OCI-LY1 (cell line): ENCODE measurements at regions not wholly inside any gene's neighbourhood (a gene's known extent, or its start where the extent isn't known, plus 50 kb on each side); places are given as distances from the start of the nearest gene placed in this dataset.

Experiments
- H2AFZ ChIP-seq: fragments of 200-600 bp; sonication (generic), shearing (Covaris generic); 2 replicates; pipeline ENCODE4 v1.6.0; 2014; ENCODE audit warnings: antibody characterized with exemption, mild to moderate bottlenecking, low read length
- H3F3A ChIP-seq: fragments of 200-600 bp; sonication (generic), shearing (Covaris generic); 2 replicates; pipeline ENCODE4 v1.6.0; 2014; ENCODE audit warnings: mild to moderate bottlenecking, antibody characterized with exemption, low read length, moderate library complexity; ENCODE audit not compliant: insufficient read depth
- H3K27ac ChIP-seq: fragments of 200-600 bp; sonication (generic); 2 replicates; pipeline ENCODE4 v1.5.1; 2014; ENCODE audit warnings: low read length, mixed run types, mild to moderate bottlenecking, low read depth; ENCODE audit not compliant: poor library complexity, severe bottlenecking
- H3K27me3 ChIP-seq: fragments of 200-600 bp; sonication (generic); 2 replicates; pipeline ENCODE4 v1.6.0; 2014; ENCODE audit warnings: antibody characterized with exemption, mild to moderate bottlenecking, low read length, moderate library complexity; ENCODE audit not compliant: insufficient read depth
- H3K36me3 ChIP-seq: fragments of 200-600 bp; sonication (generic); 2 replicates; pipeline ENCODE4 v1.6.1; 2014; ENCODE audit warnings: mild to moderate bottlenecking, antibody characterized with exemption, low read length, moderate library complexity, mixed read lengths; ENCODE audit not compliant: insufficient read depth
- H3K4me1 ChIP-seq: fragments of 200-600 bp; sonication (generic); 2 replicates; pipeline ENCODE4 v1.5.1; 2014; ENCODE audit warnings: mild to moderate bottlenecking, low read length, moderate library complexity; ENCODE audit not compliant: insufficient read depth, severe bottlenecking
- H3K4me2 ChIP-seq: fragments of 200-600 bp; sonication (generic), shearing (Covaris generic); 2 replicates; pipeline ENCODE4 v1.6.1; 2014; ENCODE audit warnings: low read length
- H3K4me3 ChIP-seq: fragments of 200-600 bp; sonication (generic); 2 replicates; pipeline ENCODE4 v1.5.1; 2014; ENCODE audit warnings: low read length, low read depth, mild to moderate bottlenecking, mixed read lengths; ENCODE audit not compliant: poor library complexity, severe bottlenecking
- H3K79me2 ChIP-seq: fragments of 200-600 bp; shearing (Covaris generic); 2 replicates; pipeline ENCODE4 v1.6.1; 2016; ENCODE audit warnings: mixed run types, low read length, mixed read lengths; ENCODE audit not compliant: insufficient read depth
- H3K9ac ChIP-seq: fragments of 200-600 bp; sonication (generic), shearing (Covaris generic); 2 replicates; pipeline ENCODE4 v1.6.1; 2014; ENCODE audit warnings: mild to moderate bottlenecking, low read length, mixed read lengths
- H3K9me2 ChIP-seq: fragments of 200-600 bp; sonication (generic), shearing (Covaris generic); 2 replicates; pipeline ENCODE4 v1.6.1; 2014; ENCODE audit warnings: low read depth, mild to moderate bottlenecking, low read length, mixed read lengths
- H3K9me3 ChIP-seq: fragments of 200-600 bp; shearing (Covaris generic); 2 replicates; pipeline ENCODE4 v1.6.1; 2014; ENCODE audit warnings: low read length, mixed read lengths
- H4K20me1 ChIP-seq: fragments of 200-600 bp; sonication (generic), shearing (Covaris generic); 2 replicates; pipeline ENCODE4 v1.6.0; 2016; ENCODE audit warnings: mild to moderate bottlenecking, low read length; ENCODE audit not compliant: insufficient read depth
- EZH2 ChIP-seq: fragments of 200-600 bp; sonication (generic), shearing (Covaris generic); IDR thresholded peaks from 2 replicates; pipeline ENCODE4 v1.8.0; 2017; ENCODE audit warnings: borderline replicate concordance, mixed run types, mild to moderate bottlenecking, antibody characterized with exemption, low read length, moderate library complexity, mixed read lengths
- TF ChIP-seq, protein P1 (sequence below): fragments of 200-600 bp; sonication (generic), shearing (Covaris generic); IDR thresholded peaks from 2 replicates; pipeline ENCODE4 v1.5.1; 2017; ENCODE audit warnings: mild to moderate bottlenecking, antibody characterized with exemption, low read length, moderate library complexity, mixed read lengths

DNA sequence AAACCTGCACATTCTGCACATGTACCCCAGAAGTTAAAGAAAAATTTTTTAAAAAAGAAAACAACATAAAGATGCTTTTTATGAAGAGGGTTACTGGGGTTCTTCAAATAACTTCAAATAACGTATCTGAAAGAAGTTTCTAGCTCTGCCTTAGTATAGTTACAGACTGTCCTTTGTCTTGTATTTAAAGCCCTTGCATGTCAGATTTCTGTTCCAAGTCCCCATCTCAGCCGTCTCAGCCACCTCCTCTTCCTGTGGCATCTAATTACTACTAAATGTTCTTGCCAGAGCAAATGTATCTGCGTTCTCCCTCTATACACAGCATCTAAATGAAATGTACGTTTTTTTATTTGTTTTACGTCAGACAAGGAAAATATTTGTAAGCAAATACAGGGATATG lies 89.4 kb upstream of the AKR1E2 start:
- Histone ChIP-seq H2AFZ (no peak overlapping the region), H3K4me3 (no peak overlapping the region), H3K9me2 (no peaks in the 10 kb centered on the region), H3K36me3 (no peaks in the 10 kb centered on the region), H3K4me1 (no peaks in the 10 kb centered on the region), H3F3A (no peaks in the 10 kb centered on the region), H3K9me3 (no peaks in the 10 kb centered on the region), H3K4me2 (no peak overlapping the region), H4K20me1 (no peaks in the 10 kb centered on the region), H3K27ac (no peak overlapping the region), H3K27me3 (no peaks in the 10 kb centered on the region), H3K79me2 (no peaks in the 10 kb centered on the region), H3K9ac (no peak overlapping the region)
- TF ChIP-seq, protein P1, sequence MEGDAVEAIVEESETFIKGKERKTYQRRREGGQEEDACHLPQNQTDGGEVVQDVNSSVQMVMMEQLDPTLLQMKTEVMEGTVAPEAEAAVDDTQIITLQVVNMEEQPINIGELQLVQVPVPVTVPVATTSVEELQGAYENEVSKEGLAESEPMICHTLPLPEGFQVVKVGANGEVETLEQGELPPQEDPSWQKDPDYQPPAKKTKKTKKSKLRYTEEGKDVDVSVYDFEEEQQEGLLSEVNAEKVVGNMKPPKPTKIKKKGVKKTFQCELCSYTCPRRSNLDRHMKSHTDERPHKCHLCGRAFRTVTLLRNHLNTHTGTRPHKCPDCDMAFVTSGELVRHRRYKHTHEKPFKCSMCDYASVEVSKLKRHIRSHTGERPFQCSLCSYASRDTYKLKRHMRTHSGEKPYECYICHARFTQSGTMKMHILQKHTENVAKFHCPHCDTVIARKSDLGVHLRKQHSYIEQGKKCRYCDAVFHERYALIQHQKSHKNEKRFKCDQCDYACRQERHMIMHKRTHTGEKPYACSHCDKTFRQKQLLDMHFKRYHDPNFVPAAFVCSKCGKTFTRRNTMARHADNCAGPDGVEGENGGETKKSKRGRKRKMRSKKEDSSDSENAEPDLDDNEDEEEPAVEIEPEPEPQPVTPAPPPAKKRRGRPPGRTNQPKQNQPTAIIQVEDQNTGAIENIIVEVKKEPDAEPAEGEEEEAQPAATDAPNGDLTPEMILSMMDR = no peak
- TF ChIP-seq EZH2 = no peak

DNA sequence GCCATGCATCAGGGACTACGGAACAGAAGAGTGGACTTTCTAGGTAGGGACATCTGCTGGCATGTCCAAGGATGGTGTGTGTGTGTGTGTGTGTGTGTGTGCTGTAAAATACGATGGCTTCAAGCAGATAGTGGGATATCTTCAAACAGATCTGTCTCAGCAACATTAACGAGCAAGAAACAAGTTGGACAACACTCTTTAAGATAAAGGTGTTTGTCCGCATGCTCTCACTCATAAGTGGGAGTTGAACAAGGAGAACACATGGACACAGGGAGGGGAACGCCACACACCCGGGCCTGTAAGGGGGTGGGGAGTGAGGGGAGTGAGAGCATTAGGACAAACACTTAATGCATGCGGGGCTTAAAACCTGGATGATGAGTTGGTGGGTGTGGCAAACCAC lies 89.8 kb upstream of the AKR1E2 start:
- Histone ChIP-seq H3K9me2 (no peaks in the 10 kb centered on the region), H3K36me3 (no peaks in the 10 kb centered on the region)

GRCh38 chr10:4733843-4734224 lies 92.2 kb upstream of the AKR1E2 start:
- Histone ChIP-seq H3K36me3 (no peaks in the 10 kb centered on the region), H3K27me3 (no peaks in the 10 kb centered on the region), H3K27ac (no peak overlapping the region), H3K9me3 (no peaks in the 10 kb centered on the region), H3K79me2 (no peaks in the 10 kb centered on the region), H3K4me1 (no peaks in the 10 kb centered on the region), H3K4me3 (no peak overlapping the region), H3F3A (no peaks in the 10 kb centered on the region), H4K20me1 (no peaks in the 10 kb centered on the region), H3K4me2 (no peak overlapping the region), H2AFZ (no peak overlapping the region), H3K9me2 (no peaks in the 10 kb centered on the region), H3K9ac (no peak overlapping the region)
- TF ChIP-seq EZH2 = no peak
- TF ChIP-seq, protein P1 = no peak

More for the DNA sequence above, 89.8 kb upstream of the AKR1E2 start:
- no peak overlapping the region for H3K4me2 ChIP-seq
- no peaks in the 10 kb centered on the region for H3K9me3 ChIP-seq
- TF ChIP-seq, protein P1 = no peak
- TF ChIP-seq EZH2 = no peak
- H2AFZ ChIP-seq = no peak overlapping the region
- no peaks in the 10 kb centered on the region for H4K20me1 ChIP-seq
- no peaks in the 10 kb centered on the region for H3F3A ChIP-seq
- H3K4me3 ChIP-seq = no peak overlapping the region
- H3K79me2 ChIP-seq = no peaks in the 10 kb centered on the region
- no peak overlapping the region for H3K27ac ChIP-seq
- H3K4me1 ChIP-seq = no peaks in the 10 kb centered on the region
- no peaks in the 10 kb centered on the region for H3K27me3 ChIP-seq
- no peak overlapping the region for H3K9ac ChIP-seq
